ENCODE measurements at regions not wholly inside any gene's neighbourhood (a gene's known extent, or its start where the extent isn't known, plus 50 kb on each side); places are given as distances from the start of the nearest gene placed in this dataset.

DNA sequence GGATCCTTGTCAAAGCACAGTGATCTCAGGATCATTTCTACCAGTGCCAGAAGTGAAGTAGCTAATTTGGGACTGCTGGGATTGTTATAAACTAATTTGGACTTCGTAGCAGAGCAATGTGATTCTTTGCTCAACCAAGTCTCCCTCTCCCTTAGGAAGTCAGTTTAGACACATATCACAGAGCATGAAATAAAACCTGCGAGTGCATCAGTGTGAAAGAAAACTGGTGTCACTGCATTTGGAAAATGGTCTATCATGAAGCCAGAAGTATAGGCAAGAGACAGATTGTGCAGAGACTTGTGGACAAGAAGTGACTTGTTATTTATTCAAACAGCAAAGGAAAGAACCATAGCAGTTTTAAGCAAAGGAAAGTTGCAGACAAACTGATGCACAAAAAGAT, 560.5 kb upstream of the NRG3 start:
- TF ChIP-seq, protein P1, sequence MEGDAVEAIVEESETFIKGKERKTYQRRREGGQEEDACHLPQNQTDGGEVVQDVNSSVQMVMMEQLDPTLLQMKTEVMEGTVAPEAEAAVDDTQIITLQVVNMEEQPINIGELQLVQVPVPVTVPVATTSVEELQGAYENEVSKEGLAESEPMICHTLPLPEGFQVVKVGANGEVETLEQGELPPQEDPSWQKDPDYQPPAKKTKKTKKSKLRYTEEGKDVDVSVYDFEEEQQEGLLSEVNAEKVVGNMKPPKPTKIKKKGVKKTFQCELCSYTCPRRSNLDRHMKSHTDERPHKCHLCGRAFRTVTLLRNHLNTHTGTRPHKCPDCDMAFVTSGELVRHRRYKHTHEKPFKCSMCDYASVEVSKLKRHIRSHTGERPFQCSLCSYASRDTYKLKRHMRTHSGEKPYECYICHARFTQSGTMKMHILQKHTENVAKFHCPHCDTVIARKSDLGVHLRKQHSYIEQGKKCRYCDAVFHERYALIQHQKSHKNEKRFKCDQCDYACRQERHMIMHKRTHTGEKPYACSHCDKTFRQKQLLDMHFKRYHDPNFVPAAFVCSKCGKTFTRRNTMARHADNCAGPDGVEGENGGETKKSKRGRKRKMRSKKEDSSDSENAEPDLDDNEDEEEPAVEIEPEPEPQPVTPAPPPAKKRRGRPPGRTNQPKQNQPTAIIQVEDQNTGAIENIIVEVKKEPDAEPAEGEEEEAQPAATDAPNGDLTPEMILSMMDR (IDR thresholded peaks at IDR 0.05; ENCODE audit: low read depth, low read length) = no peak

DNA sequence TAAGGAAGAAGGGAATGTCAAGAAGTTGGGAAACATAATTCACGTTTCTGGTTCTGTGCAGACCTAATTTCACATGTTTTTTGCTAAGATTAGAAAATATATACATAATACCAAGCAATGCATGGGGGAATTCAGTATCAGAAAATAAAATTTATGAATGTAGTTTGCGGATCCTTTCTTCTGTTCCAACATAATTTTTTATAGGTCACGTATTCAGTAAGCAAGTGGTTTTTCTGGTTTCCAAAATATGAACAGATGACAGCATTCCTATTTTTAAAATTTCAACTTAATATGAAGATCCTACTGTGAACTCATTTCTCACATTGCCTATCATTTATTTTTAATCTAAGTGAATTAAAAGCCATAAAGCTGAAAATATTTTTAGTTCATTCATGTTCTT, 560.0 kb upstream of the NRG3 start:
- Histone ChIP-seq H3K36me3 (no peaks in the 10 kb centered on the region), H3K27ac (no peak overlapping the region), H3K27me3 (ENCODE audit: insufficient read depth, low read depth, severe bottlenecking) (no peaks in the 10 kb centered on the region), H3K9me3 (ENCODE audit: severe bottlenecking) (no peaks in the 10 kb centered on the region), H3K4me3 (ENCODE audit: low read depth, low read length) (no peak overlapping the region)
- DNase-seq = no peak
- TF ChIP-seq, protein P1 (IDR thresholded peaks at IDR 0.05; ENCODE audit: low read depth, low read length) = no peak

More for the DNA sequence above, 560.5 kb upstream of the NRG3 start:
- DNase-seq = no peak
- no peaks in the 10 kb centered on the region for H3K27me3 ChIP-seq (ENCODE audit: insufficient read depth, low read depth, severe bottlenecking)
- no peaks in the 10 kb centered on the region for H3K36me3 ChIP-seq
- H3K9me3 ChIP-seq (ENCODE audit: severe bottlenecking) = no peaks in the 10 kb centered on the region
- H3K27ac ChIP-seq = no peak overlapping the region
- no peak overlapping the region for H3K4me3 ChIP-seq (ENCODE audit: low read depth, low read length)

DNA sequence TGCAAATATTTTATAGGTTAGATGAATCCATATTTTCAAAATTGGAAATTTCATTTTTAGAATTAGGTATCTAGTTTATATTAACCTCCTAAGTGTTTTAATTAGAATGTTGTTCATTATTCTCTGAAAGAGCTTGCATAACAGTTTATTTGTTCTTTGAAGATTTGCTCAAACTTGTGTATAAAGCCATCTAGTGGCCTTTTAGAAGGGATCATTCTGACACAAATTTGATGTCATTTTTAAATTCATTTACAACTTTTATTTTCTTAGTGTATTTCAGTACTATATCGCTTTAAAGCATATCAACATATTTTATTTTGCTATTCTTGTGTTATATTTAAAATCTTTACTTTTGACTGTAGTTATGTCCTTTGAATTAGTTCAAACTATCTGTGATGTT, 527.0 kb upstream of the NRG3 start:
- H3K4me3 ChIP-seq (ENCODE audit: low read depth, low read length) = no peak overlapping the region
- no peaks in the 10 kb centered on the region for H3K9me3 ChIP-seq (ENCODE audit: severe bottlenecking)
- no peaks in the 10 kb centered on the region for H3K27me3 ChIP-seq (ENCODE audit: insufficient read depth, low read depth, severe bottlenecking)
- TF ChIP-seq, protein P1 (IDR thresholded peaks at IDR 0.05; ENCODE audit: low read depth, low read length) = no peak
- H3K27ac ChIP-seq = no peak overlapping the region
- no peaks in the 10 kb centered on the region for H3K36me3 ChIP-seq
- no peak for DNase-seq

DNA sequence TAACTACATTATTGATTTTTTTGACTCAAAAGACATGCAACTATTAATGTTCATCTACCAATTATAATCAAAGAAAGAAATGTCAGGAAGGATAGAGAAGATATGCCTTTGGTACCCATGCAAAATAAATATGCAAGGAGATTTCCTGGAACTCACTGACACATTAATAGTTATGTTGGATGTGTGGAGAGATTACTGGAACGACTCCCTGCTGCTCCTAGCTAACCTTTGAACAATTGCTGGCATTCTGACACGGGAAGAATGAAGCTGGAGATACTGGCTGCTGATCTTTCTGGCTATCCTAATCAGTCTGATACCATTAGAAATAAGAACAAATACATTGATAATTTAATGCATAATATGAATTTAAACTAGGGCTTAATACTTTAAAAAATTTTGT, 507.9 kb upstream of the NRG3 start:
- H3K27ac ChIP-seq = no peak overlapping the region
- TF ChIP-seq, protein P1 (IDR thresholded peaks at IDR 0.05; ENCODE audit: low read depth, low read length) = no peak
- H3K9me3 ChIP-seq (ENCODE audit: severe bottlenecking) = no peaks in the 10 kb centered on the region
- DNase-seq = no peak
- H3K4me3 ChIP-seq (ENCODE audit: low read depth, low read length) = no peak overlapping the region
- no peaks in the 10 kb centered on the region for H3K36me3 ChIP-seq
- H3K27me3 ChIP-seq (ENCODE audit: insufficient read depth, low read depth, severe bottlenecking) = no peaks in the 10 kb centered on the region

DNA sequence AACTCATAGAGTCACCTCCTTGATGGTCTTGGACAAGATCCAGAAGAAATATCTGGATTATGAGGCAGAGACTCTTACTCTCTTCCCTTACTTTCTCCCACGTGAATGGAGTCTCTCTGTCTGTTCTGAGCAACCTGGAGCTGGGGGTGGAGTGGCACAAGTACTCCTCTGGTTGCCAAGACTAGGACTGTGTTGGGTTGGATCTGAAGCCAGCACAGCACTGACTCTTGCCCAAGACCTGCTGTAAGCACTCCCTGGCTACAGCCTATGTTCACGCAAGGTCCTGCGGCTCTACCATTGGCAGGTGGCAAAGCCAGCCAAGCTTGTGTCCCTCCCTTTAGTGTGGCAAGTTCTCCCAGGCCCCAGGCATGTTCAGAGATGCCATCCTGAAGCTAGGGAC, 488.2 kb upstream of the NRG3 start:
- TF ChIP-seq, protein P1 (IDR thresholded peaks at IDR 0.05; ENCODE audit: low read depth, low read length) = no peak
- Histone ChIP-seq H3K4me3 (ENCODE audit: low read depth, low read length) (no peak overlapping the region), H3K27me3 (ENCODE audit: insufficient read depth, low read depth, severe bottlenecking) (no peaks in the 10 kb centered on the region), H3K36me3 (no peaks in the 10 kb centered on the region), H3K27ac (no peak overlapping the region), H3K9me3 (ENCODE audit: severe bottlenecking) (no peaks in the 10 kb centered on the region)
- DNase-seq = no peak

DNA sequence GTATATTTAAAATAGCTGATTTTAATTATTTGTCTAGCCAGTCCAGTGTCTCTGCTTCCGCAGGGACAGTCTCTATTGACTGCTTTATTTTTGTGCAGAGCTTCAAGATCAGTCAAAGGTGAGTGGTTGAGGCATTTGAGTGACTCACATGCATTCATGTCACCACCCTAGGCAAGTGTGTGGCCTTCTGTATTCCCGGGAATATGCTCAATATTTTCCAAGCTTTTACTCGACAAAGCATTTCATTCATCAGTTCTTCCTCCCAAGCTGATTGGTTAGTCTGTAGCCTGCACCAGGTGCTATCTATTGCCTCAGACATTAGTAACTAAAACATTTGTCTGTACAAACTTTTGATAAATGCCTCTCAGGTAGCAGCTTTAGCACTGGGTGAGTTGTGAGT, 471.5 kb upstream of the NRG3 start:
- Histone ChIP-seq H3K27ac (no peak overlapping the region), H3K4me3 (ENCODE audit: low read depth, low read length) (no peak overlapping the region), H3K27me3 (ENCODE audit: insufficient read depth, low read depth, severe bottlenecking) (no peaks in the 10 kb centered on the region), H3K36me3 (no peaks in the 10 kb centered on the region), H3K9me3 (ENCODE audit: severe bottlenecking) (no peaks in the 10 kb centered on the region)
- TF ChIP-seq, protein P1 (IDR thresholded peaks at IDR 0.05; ENCODE audit: low read depth, low read length) = no peak
- no peak for DNase-seq
